Stimulated activated naive B cell treated with anti-CD40 and anti-IgM and Interleukin-4, amounts not matched to agents 10 μg/mL and 1 μg/mL and 100 μg/mL, for 72 hours (primary cell): ENCODE measurements at regions not wholly inside any gene's neighbourhood (a gene's known extent, or its start where the extent isn't known, plus 50 kb on each side); places are given as distances from the start of the nearest gene placed in this dataset.

Source experiments
- ATAC-seq, 2 donors: fragments of 150-1000 bp; cut with Tn5 transposase; replicated peaks; 2 replicates each; pipeline ENCODE4 v1.10.0; 2021; ENCODE audit warnings: moderate library complexity in 1 of 2
- DNase-seq: peaks from one replicate; pipeline ENCODE4 v3.0.0; 2021
- H3K27ac Mint-ChIP-seq: one replicate; pipeline ENCODE4 v1.8.0; 2022; ENCODE audit warnings: mild to moderate bottlenecking, mixed read lengths
- H3K27me3 Mint-ChIP-seq, 2 donors: one replicate each; pipeline ENCODE4 v1.8.0; 2022; ENCODE audit warnings: mixed read lengths in 2 of 2
- H3K36me3 Mint-ChIP-seq, 2 donors: one replicate each; pipeline ENCODE4 v1.8.0; 2022; ENCODE audit warnings: mixed read lengths in 2 of 2, mild to moderate bottlenecking in 1 of 2
- H3K4me1 Mint-ChIP-seq, 2 donors: one replicate each; pipeline ENCODE4 v1.8.0; 2022; ENCODE audit warnings: mixed read lengths in 2 of 2, mild to moderate bottlenecking in 1 of 2
- H3K4me3 Mint-ChIP-seq, 2 donors: one replicate each; pipeline ENCODE4 v1.8.0; 2022; ENCODE audit warnings: mild to moderate bottlenecking in 2 of 2, mixed read lengths in 2 of 2, moderate library complexity in 1 of 2
- H3K9me3 Mint-ChIP-seq, 2 donors: one replicate each; pipeline ENCODE4 v1.8.0; 2022; ENCODE audit warnings: mixed read lengths in 2 of 2, mild to moderate bottlenecking in 1 of 2

GRCh38 chr6:22078802-22079545 is 217.9 kb downstream of the PRL start:
- peaks cover 2 to 6% of the 10 kb centered on the region in 2 donors for H3K4me1 Mint-ChIP-seq
- H3K4me3 Mint-ChIP-seq, result no peak overlapping the region
- DNase-seq, result no peak
- H3K27ac Mint-ChIP-seq, result no peak overlapping the region
- H3K27me3 Mint-ChIP-seq, result no peaks in the 10 kb centered on the region
- no peak for ATAC-seq
- H3K36me3 Mint-ChIP-seq, result no peaks in the 10 kb centered on the region
- no peaks in the 10 kb centered on the region for H3K9me3 Mint-ChIP-seq

DNA sequence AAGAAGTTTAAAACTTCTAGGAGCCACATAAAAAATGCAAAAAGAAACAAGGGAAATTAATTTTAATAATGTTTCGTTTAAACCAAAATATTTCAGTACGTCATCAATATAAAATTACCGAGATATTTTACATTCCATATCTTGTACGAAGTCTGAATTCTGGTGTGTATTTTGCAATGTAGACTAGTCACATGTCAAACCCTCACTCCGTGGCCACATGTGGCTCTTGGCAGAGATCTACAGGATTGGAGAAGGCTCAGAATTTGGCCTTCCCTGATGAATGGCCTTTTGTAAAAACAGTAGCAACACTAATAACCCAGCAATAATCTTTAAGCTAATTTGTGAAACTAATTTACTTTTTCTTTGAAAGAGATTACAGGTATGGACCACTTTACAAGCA is 217.1 kb downstream of the PRL start:
- Mint-ChIP-seq H3K36me3 (no peaks in the 10 kb centered on the region), H3K27me3 (no peaks in the 10 kb centered on the region), H3K27ac (no peak overlapping the region), H3K4me3 (no peak overlapping the region), H3K9me3 (no peaks in the 10 kb centered on the region), H3K4me1 (peaks cover 2 to 6% of the 10 kb centered on the region in 2 donors)
- ATAC-seq, result no peak
- DNase-seq, result no peak

DNA sequence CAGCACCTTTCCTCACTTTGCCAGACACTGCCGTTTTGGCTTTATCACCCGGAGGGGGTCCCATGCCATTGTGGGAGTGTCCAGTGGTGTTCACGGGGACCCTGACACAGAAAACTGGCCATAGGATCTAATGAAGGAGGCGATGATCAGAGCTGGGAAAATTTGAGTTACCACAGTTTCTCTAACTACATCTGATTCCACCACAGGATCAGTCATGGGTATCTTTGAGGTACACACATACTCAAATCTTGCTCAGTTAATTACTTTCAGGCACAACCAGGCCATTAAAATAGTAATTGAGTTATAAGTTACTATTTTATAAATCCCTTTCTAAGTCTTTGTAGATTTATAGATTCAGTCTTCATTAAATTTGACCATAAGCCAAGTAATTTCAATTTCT is 215.1 kb downstream of the PRL start:
- H3K27ac Mint-ChIP-seq, result no peak overlapping the region
- H3K9me3 Mint-ChIP-seq, result peaks cover 3 to 4% of the 10 kb centered on the region in 2 donors
- H3K36me3 Mint-ChIP-seq, result no peaks in the 10 kb centered on the region
- ATAC-seq (peak; percentile 52 to 80), DNase-seq (no peak)
- H3K4me3 Mint-ChIP-seq, result no peak overlapping the region
- peaks cover 2 to 6% of the 10 kb centered on the region in 2 donors for H3K4me1 Mint-ChIP-seq
- no peaks in the 10 kb centered on the region for H3K27me3 Mint-ChIP-seq

DNA sequence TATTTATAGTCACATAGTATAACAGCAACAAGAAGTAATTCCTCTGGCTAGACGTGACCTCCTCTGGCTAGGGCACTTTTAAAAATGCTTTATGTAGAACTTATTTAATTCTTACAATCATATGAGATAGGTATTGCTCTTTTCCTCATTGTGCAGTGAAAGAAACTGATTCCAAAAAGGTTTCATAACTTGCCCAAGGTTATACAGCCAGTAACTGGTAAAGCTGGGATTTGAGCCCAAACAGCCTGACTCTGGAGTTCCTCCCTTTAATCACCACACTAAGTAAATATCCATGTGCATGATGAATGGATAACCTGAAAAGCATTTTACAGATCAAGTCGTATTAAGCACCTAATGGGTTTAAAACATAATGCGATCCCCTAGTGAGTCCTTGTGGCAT is 214.6 kb downstream of the PRL start:
- H3K4me3 Mint-ChIP-seq, result no peak overlapping the region
- H3K27ac Mint-ChIP-seq, result no peak overlapping the region
- H3K36me3 Mint-ChIP-seq, result no peaks in the 10 kb centered on the region
- no peaks in the 10 kb centered on the region for H3K27me3 Mint-ChIP-seq
- ATAC-seq (no peak), DNase-seq (no peak)
- peaks cover 3 to 4% of the 10 kb centered on the region in 2 donors for H3K9me3 Mint-ChIP-seq
- H3K4me1 Mint-ChIP-seq, result peaks cover 2 to 6% of the 10 kb centered on the region in 2 donors

DNA sequence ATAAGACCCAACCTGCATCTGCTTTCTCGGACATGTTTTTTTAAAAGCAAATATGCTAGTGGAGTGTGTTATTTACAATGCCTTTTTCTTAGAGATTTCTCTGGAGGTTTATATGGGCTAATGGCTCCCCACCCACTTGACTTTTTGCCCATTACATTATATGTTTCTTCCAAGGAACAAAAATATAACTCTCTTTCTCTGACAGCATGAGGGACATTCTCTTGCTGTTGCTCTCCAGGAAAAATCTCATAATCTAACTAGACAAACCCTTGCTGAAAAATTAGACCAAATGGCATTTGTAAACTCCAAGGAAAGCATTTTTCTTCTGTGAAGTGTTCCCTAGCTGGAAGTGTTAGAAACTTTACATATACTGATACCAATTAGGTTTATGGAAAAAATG is 213.7 kb downstream of the PRL start:
- no peaks in the 10 kb centered on the region for H3K36me3 Mint-ChIP-seq
- DNase-seq (no peak), ATAC-seq (no peak)
- H3K27ac Mint-ChIP-seq, result no peak overlapping the region
- H3K27me3 Mint-ChIP-seq, result no peaks in the 10 kb centered on the region
- peaks cover 3 to 4% of the 10 kb centered on the region in 2 donors for H3K9me3 Mint-ChIP-seq
- no peak overlapping the region for H3K4me3 Mint-ChIP-seq
- peaks cover 4 to 15% of the 10 kb centered on the region in 2 donors for H3K4me1 Mint-ChIP-seq

GRCh38 chr6:22087960-22088706 is 208.7 kb downstream of the PRL start:
- no peaks in the 10 kb centered on the region for H3K27me3 Mint-ChIP-seq
- no peak overlapping the region for H3K4me3 Mint-ChIP-seq
- peak overlapping the region; percentile 65 for H3K27ac Mint-ChIP-seq
- no peaks in the 10 kb centered on the region for H3K36me3 Mint-ChIP-seq
- peak; percentile 76 to 82 for ATAC-seq
- H3K4me1 Mint-ChIP-seq, result peaks cover 3 to 14% of the 10 kb centered on the region in 2 donors
- no peak for DNase-seq
- peaks cover 3 to 4% of the 10 kb centered on the region in 2 donors for H3K9me3 Mint-ChIP-seq

GRCh38 chr6:22091424-22091948 is 205.3 kb downstream of the PRL start:
- Mint-ChIP-seq H3K36me3 (no peaks in the 10 kb centered on the region), H3K9me3 (peaks cover 0 to 2% of the 10 kb centered on the region in 2 donors), H3K4me1 (peaks cover 3 to 14% of the 10 kb centered on the region in 2 donors), H3K27me3 (no peaks in the 10 kb centered on the region), H3K27ac (no peak overlapping the region), H3K4me3 (no peak overlapping the region)
- DNase-seq, result no peak
- no peak for ATAC-seq

DNA sequence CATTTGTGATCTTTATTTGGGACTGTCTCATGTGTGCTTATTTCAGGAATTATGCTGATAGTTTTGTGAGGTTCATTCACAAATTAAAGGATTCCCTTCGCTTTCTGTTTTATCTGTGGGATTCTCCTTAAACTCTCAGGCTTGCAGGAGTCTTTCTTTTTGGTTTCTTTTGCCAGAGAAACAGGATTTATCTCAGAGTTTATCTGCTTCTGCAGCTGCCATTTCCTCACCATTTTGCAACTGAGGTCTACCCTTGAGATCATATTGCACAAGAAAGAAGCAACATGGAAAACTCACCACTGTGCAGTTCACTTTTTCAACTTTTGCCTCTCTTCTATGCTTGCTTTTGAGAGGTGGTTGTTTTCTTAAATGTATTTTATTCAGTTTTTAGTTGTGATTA is 201.0 kb downstream of the PRL start:
- peaks cover 0 to 2% of the 10 kb centered on the region in 2 donors for H3K9me3 Mint-ChIP-seq
- DNase-seq (no peak), ATAC-seq (no peak)
- H3K4me3 Mint-ChIP-seq, result no peak overlapping the region
- H3K36me3 Mint-ChIP-seq, result no peaks in the 10 kb centered on the region
- no peak overlapping the region for H3K27ac Mint-ChIP-seq
- peaks cover 0 to 2% of the 10 kb centered on the region in 2 donors for H3K4me1 Mint-ChIP-seq
- no peaks in the 10 kb centered on the region for H3K27me3 Mint-ChIP-seq

DNA sequence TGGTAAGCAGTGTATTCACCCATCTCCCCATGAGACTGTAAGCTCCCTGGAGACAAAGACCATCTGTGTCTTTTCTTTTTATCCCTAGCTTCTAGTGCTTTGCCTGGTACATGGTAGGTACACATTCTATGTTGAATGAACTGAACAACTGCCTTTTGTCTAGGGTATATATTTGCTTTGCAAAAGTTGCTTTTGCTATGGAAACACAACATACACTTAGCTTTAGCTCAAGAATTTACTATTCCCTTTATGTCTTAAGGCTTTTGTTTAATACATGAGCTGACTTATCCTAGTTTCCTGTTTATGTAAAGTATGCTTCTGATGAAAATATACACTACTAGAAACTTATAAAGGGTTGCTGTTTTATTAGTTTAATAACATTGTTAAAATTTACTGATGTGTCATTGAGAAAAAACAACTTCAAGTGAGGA is 198.2 kb downstream of the PRL start:
- no peak overlapping the region for H3K4me3 Mint-ChIP-seq
- peaks cover 0 to 9% of the 10 kb centered on the region in 2 donors for H3K9me3 Mint-ChIP-seq
- DNase-seq (no peak), ATAC-seq (no peak)
- H3K36me3 Mint-ChIP-seq, result peaks cover 4% of the 10 kb centered on the region in 2 donors
- H3K27ac Mint-ChIP-seq, result no peak overlapping the region
- H3K27me3 Mint-ChIP-seq, result no peaks in the 10 kb centered on the region
- peaks cover 6 to 15% of the 10 kb centered on the region in 2 donors for H3K4me1 Mint-ChIP-seq

- Mint-ChIP-seq H3K9me3 (peaks cover 0 to 10% of the 10 kb centered on the region in 2 donors), H3K36me3 (peaks cover 4% of the 10 kb centered on the region in 2 donors), H3K27ac (peak overlapping the region; percentile 66), H3K4me1 (peaks cover 6 to 15% of the 10 kb centered on the region in 2 donors), H3K27me3 (no peaks in the 10 kb centered on the region), H3K4me3 (no peak overlapping the region)
- no peak for ATAC-seq
- DNase-seq, result no peak
These were observed 197.6 kb downstream of the PRL start for GRCh38 chr6:22099231-22099630.

DNA sequence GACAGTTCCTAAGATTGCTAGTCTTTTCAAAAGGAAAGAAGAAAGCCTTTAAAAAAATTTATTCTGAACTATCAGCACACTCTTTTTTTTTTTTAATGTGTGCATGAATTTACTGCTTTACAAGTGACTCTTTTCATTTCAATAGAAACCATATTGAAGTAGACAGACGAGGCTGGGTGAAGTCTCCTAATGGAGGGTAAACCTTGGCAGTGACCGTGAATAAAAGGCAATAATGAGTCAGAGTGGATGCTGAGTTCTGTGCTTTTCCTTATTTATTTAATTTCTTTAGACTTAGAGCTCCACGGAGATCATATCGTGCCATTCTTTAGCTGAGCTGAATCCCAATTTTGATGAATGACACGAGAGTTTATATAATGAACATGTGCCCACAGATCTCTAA is 196.9 kb downstream of the PRL start:
- ATAC-seq (no peak), DNase-seq (no peak)
- Mint-ChIP-seq H3K9me3 (peaks cover 6 to 16% of the 10 kb centered on the region in 2 donors), H3K27me3 (peaks cover 0 to 4% of the 10 kb centered on the region in 2 donors), H3K36me3 (peaks cover 4 to 11% of the 10 kb centered on the region in 2 donors), H3K4me3 (no peak overlapping the region), H3K4me1 (peaks cover 8 to 15% of the 10 kb centered on the region in 2 donors), H3K27ac (no peak overlapping the region)

GRCh38 chr6:22101163-22101562 is 195.7 kb downstream of the PRL start:
- peaks cover 0 to 4% of the 10 kb centered on the region in 2 donors for H3K27me3 Mint-ChIP-seq
- peaks cover 7 to 16% of the 10 kb centered on the region in 2 donors for H3K9me3 Mint-ChIP-seq
- peaks cover 4 to 11% of the 10 kb centered on the region in 2 donors for H3K36me3 Mint-ChIP-seq
- DNase-seq (no peak), ATAC-seq (no peak)
- peaks cover 8 to 15% of the 10 kb centered on the region in 2 donors for H3K4me1 Mint-ChIP-seq
- no peak overlapping the region for H3K4me3 Mint-ChIP-seq
- H3K27ac Mint-ChIP-seq, result no peak overlapping the region

DNA sequence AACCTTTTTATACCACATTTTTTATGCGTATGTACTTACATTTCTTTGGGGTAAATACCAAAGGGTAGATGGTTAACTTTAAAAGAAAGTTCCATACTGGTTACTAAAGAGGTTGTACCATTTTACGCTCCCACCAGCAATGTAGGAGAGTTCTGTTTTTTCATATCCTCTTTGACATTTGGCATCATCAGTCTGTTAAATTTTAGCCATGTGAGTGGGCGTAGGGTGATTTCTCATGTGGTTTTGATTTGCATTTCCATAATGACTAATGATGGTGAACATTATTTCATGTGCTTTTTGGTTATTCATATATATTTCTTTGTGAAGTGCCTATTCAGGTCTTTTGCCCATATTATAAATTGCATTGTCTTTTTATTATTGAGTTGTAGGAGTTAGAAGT is 194.2 kb downstream of the PRL start:
- DNase-seq, result peak; percentile 68
- peaks cover 7 to 16% of the 10 kb centered on the region in 2 donors for H3K9me3 Mint-ChIP-seq
- H3K4me3 Mint-ChIP-seq, result peak overlapping the region; percentile 6 to 28
- ATAC-seq, result peak; percentile 95 to 97
- H3K4me1 Mint-ChIP-seq, result peaks cover 8 to 15% of the 10 kb centered on the region in 2 donors
- H3K27ac Mint-ChIP-seq, result peak overlapping the region; percentile 14
- peaks cover 4 to 11% of the 10 kb centered on the region in 2 donors for H3K36me3 Mint-ChIP-seq
- H3K27me3 Mint-ChIP-seq, result peaks cover 0 to 4% of the 10 kb centered on the region in 2 donors

- Mint-ChIP-seq H3K9me3 (peaks cover 7 to 16% of the 10 kb centered on the region in 2 donors), H3K27ac (no peak overlapping the region), H3K4me3 (no peak overlapping the region), H3K36me3 (peaks cover 4 to 11% of the 10 kb centered on the region in 2 donors), H3K27me3 (peaks cover 0 to 4% of the 10 kb centered on the region in 2 donors), H3K4me1 (peaks cover 5 to 15% of the 10 kb centered on the region in 2 donors)
- ATAC-seq, result no peak
- no peak for DNase-seq
These were observed 190.4 kb downstream of the PRL start for GRCh38 chr6:22106451-22106850.
